ENCODE measurements at regions not wholly inside any gene's neighbourhood (a gene's known extent, or its start where the extent isn't known, plus 50 kb on each side); places are given as distances from the start of the nearest gene placed in this dataset.
"Not testable (repeated sequence)": the region's sequence is repeated elsewhere in the genome, so short reads cannot be mapped to it uniquely, and the experiment has no call there.

DNA sequence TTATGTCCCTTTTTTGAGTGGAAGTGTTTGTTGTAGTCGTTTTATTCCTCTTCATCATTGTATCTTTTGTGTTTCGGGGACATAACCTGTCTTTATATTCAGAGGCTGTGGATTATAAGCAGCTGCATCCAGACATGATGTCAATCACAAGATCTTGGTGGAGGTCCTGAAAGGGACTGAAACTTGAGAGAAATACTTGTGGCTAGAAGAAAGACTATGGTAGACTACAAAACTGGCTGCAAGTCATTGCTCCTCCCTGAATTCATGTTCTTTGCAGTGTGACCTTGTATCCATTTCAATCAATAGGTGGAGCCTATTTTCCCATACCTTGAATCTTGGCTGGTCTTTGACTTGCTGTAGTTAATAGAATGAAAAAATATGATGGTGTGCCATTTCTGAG lies 442.4 kb upstream of the PLXNA2 start:
- Mint-ChIP-seq H3K27ac (no peak overlapping the region), H3K36me3 (peaks cover 0 to 7% of the 10 kb centered on the region in 2 donors), H3K9me3 (peaks cover 0 to 8% of the 10 kb centered on the region in 2 donors)
- DNase-seq (ENCODE audit: low spot score in 2 of 2) = no peak
- no peak for ATAC-seq

DNA sequence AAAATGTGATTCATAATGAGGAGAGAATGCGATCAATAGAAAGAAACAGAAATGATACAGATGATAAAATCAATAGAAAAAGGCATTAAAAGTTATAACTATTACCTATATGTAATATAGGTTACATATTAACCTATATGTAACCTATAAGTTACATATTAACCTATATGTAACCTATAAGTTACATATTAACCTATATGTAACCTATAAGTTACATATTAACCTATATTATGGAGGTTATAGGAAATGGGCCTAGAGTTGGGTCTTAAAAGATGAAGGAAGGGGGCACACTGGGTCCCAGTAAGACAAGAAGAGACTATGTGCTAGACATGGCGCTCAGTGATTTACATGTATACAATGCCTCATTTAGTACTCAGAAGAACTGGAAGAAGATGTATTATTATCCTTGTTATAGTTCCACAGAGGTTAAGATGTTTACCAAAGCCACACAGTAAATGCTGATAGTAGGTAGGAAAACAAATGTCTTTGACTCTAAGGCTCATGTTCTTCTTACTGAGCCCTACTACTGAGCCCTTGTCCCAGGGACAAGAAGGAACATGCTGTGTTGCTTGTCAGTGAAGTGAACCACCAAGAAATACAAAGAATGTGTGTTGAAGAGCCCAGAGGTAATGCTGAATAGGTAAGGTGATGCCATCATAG lies 444.6 kb upstream of the PLXNA2 start:
- Mint-ChIP-seq H3K27ac (no peak overlapping the region), H3K9me3 (peaks cover 0 to 5% of the 10 kb centered on the region in 2 donors), H3K36me3 (peaks cover 0 to 7% of the 10 kb centered on the region in 2 donors)
- ATAC-seq (no peak), DNase-seq (ENCODE audit: low spot score in 2 of 2) (no peak)

GRCh38 chr1:208691012-208691411 lies 446.8 kb upstream of the PLXNA2 start:
- ATAC-seq (no peak), DNase-seq (ENCODE audit: low spot score in 2 of 2) (no peak)
- no peak overlapping the region for H3K27ac Mint-ChIP-seq
- no peaks in the 10 kb centered on the region for H3K36me3 Mint-ChIP-seq
- no peaks in the 10 kb centered on the region for H3K9me3 Mint-ChIP-seq

- Mint-ChIP-seq H3K9me3 (no peaks in the 10 kb centered on the region), H3K27ac (no peak overlapping the region), H3K36me3 (no peaks in the 10 kb centered on the region)
- no peak for DNase-seq (ENCODE audit: low spot score in 2 of 2)
- no peak for ATAC-seq
Observed at GRCh38 chr1:208709981-208710380, 465.8 kb upstream of the PLXNA2 start.

DNA sequence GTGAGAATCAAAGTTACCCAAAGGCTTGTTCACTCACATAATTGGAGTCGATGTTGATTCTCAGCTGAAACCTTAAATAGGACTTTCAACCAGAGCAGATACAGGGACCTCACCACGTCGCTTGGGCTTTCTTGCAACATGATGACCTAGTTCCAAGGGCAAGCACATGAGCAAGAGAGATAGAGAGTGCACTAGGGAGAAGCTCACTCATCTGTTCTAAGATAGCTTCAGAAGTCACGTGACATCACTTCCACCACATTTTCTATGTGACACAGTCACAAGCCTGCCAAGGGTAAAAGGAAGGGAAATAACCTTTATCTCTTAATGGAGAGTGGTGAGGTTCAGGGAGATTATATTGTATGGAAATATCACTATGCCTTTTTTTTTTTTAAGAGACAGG lies 470.1 kb upstream of the PLXNA2 start:
- ATAC-seq (no peak), DNase-seq (ENCODE audit: low spot score in 2 of 2) (no peak)
- peaks cover 0 to 5% of the 10 kb centered on the region in 2 donors for H3K36me3 Mint-ChIP-seq
- H3K27ac Mint-ChIP-seq = no peak overlapping the region
- H3K9me3 Mint-ChIP-seq = peaks cover 3% of the 10 kb centered on the region in 2 donors

- H3K27ac Mint-ChIP-seq = no peak overlapping the region
- no peak for DNase-seq (ENCODE audit: low spot score in 2 of 2)
- H3K9me3 Mint-ChIP-seq = peaks cover 7 to 18% of the 10 kb centered on the region in 2 donors
- peaks cover 7 to 12% of the 10 kb centered on the region in 2 donors for H3K36me3 Mint-ChIP-seq
- ATAC-seq = no peak
Observed at GRCh38 chr1:208717525-208717924, 473.3 kb upstream of the PLXNA2 start.

DNA sequence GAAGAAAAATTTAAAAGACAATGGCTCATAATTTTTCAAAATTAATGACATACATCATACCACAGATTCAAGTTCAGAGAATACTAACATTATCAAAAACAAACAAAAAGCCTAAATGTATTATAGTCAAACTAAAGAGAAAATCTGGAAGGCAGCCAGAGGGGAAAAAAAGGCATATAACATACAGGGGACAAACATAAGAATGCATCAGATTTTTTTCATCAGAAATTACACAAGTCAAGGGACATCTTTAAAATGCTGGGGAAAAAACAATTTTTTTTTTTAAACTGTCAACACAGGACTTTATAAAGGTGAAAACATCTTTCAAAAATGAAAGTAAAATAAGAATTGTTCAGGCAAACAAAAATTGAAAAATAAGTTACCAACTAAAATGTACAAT lies 478.4 kb upstream of the PLXNA2 start:
- no peak for DNase-seq (ENCODE audit: low spot score in 2 of 2)
- no peak for ATAC-seq
- H3K36me3 Mint-ChIP-seq = peaks cover 7 to 12% of the 10 kb centered on the region in 2 donors
- H3K27ac Mint-ChIP-seq = no peak overlapping the region
- peaks cover 7 to 20% of the 10 kb centered on the region in 2 donors for H3K9me3 Mint-ChIP-seq

- Mint-ChIP-seq H3K27ac (no peak overlapping the region), H3K9me3 (peaks cover 4 to 17% of the 10 kb centered on the region in 2 donors), H3K36me3 (peaks cover 7 to 9% of the 10 kb centered on the region in 2 donors)
- ATAC-seq = no peak
- no peak for DNase-seq (ENCODE audit: low spot score in 2 of 2)
Observed at GRCh38 chr1:208724079-208724478, 479.9 kb upstream of the PLXNA2 start.

- Mint-ChIP-seq H3K9me3 (no peaks in the 10 kb centered on the region), H3K27ac (no peak overlapping the region), H3K36me3 (no peaks in the 10 kb centered on the region)
- DNase-seq (ENCODE audit: low spot score in 2 of 2) (no peak), ATAC-seq (no peak)
Observed at GRCh38 chr1:208728815-208729214, 484.6 kb upstream of the PLXNA2 start.

DNA sequence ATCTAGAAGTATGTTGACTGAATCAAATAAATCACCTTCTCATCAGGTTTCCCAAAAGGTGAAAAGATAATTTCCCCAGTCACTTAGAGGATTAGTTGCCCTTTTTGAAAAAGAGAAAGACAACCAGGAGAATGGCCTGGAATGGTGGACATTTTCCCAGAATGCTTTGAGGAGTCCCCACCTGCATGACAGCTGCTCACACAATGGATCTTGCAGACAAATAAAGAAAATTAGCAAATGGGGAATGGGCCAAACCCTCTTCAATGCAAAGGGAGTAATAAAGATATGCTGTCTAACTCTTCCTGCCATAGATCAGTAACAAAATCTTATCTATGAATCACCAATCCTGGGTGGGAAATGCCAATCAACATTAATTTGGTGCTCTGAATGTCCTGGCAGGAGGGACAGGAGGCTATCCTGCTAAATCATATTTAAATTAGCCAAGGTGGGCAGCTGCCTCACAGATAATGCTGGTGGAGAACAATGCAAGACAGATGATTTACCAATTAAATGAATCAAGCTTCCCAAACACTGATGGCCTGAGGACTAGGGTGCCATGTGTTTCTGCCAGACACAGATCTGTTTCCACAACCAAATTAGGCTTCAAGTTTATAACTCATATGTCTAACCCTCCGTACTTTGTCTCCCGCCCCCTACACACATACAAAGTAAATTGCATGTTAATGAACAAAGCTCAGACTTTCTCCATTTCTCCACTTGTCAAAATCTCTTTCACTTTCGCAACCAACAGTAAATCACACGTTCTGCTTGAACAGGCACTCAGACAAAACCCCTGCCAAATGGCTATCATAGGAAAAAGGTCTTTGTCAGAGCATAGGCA lies 488.0 kb upstream of the PLXNA2 start:
- no peak for ATAC-seq
- no peak for DNase-seq (ENCODE audit: low spot score in 2 of 2)
- no peaks in the 10 kb centered on the region for H3K36me3 Mint-ChIP-seq
- no peaks in the 10 kb centered on the region for H3K9me3 Mint-ChIP-seq
- H3K27ac Mint-ChIP-seq = no peak overlapping the region

GRCh38 chr1:208737161-208737560 lies 493.0 kb upstream of the PLXNA2 start:
- H3K36me3 Mint-ChIP-seq = no peaks in the 10 kb centered on the region
- DNase-seq (ENCODE audit: low spot score in 2 of 2) (no peak), ATAC-seq (no peak)
- peaks cover 0 to 6% of the 10 kb centered on the region in 2 donors for H3K9me3 Mint-ChIP-seq
- no peak overlapping the region for H3K27ac Mint-ChIP-seq

GRCh38 chr1:208737922-208738321 lies 493.7 kb upstream of the PLXNA2 start:
- Mint-ChIP-seq H3K9me3 (peaks cover 0 to 6% of the 10 kb centered on the region in 2 donors), H3K27ac (no peak overlapping the region)
- no peak for DNase-seq (ENCODE audit: low spot score in 2 of 2)

DNA sequence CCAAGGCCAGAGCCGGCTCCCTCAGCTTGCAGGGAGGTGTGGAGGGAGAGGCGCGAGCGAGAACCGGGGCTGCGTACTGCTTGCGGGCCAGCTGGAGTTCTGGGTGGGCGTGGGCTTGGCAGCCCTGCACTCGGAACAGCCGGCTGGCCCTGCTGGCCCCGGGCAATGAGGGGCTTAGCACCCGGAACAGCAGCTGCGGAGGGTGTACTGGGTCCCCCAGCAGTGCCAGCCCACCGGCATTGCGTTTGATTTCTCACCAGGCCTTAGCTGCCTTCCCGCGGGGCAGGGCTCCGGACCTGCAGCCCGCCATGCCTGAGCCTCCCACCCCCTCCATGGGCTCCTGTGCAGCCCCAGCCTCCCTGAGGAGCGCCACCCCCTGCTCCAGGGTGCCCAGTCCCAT lies 495.5 kb upstream of the PLXNA2 start:
- H3K9me3 Mint-ChIP-seq; DNase-seq (ENCODE audit: low spot score in 2 of 2); ATAC-seq; H3K27ac Mint-ChIP-seq; H3K36me3 Mint-ChIP-seq: not testable (repeated sequence)

More at GRCh38 chr1:208737922-208738321, 493.7 kb upstream of the PLXNA2 start:
- no peak for ATAC-seq
- no peaks in the 10 kb centered on the region for H3K36me3 Mint-ChIP-seq

GRCh38 chr1:208741296-208741695 lies 497.1 kb upstream of the PLXNA2 start:
- no peak for DNase-seq (ENCODE audit: low spot score in 2 of 2)
- H3K36me3 Mint-ChIP-seq = no peaks in the 10 kb centered on the region
- no peak for ATAC-seq
- H3K27ac Mint-ChIP-seq = no peak overlapping the region
- peaks cover 0 to 10% of the 10 kb centered on the region in 2 donors for H3K9me3 Mint-ChIP-seq

DNA sequence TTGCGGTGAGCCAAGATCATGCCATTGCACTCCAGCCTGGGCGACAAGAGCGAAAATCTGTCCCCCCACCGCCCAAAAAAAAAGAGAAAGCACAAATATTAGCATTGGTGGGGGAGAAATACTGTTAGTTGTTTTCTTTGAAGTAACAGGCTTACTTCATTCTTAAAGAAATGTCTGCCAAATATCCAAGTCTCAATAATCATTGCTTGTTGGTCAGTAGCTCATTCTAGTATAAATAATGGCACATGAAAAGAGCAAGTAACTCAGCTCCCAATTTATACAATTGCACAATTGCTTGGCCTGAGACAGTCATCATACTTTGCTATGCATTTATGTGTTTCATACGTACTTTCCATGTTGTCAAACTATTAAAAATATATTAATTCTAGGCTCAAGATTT lies 499.2 kb upstream of the PLXNA2 start:
- Mint-ChIP-seq H3K27ac (no peak overlapping the region), H3K9me3 (peaks cover 0 to 15% of the 10 kb centered on the region in 2 donors), H3K36me3 (peaks cover 0 to 6% of the 10 kb centered on the region in 2 donors)
- ATAC-seq = no peak
- DNase-seq (ENCODE audit: low spot score in 2 of 2) = no peak

GRCh38 chr1:208747979-208748378 lies 503.8 kb upstream of the PLXNA2 start:
- no peak overlapping the region for H3K27ac Mint-ChIP-seq
- peaks cover 0 to 11% of the 10 kb centered on the region in 2 donors for H3K9me3 Mint-ChIP-seq
- ATAC-seq = no peak

DNA sequence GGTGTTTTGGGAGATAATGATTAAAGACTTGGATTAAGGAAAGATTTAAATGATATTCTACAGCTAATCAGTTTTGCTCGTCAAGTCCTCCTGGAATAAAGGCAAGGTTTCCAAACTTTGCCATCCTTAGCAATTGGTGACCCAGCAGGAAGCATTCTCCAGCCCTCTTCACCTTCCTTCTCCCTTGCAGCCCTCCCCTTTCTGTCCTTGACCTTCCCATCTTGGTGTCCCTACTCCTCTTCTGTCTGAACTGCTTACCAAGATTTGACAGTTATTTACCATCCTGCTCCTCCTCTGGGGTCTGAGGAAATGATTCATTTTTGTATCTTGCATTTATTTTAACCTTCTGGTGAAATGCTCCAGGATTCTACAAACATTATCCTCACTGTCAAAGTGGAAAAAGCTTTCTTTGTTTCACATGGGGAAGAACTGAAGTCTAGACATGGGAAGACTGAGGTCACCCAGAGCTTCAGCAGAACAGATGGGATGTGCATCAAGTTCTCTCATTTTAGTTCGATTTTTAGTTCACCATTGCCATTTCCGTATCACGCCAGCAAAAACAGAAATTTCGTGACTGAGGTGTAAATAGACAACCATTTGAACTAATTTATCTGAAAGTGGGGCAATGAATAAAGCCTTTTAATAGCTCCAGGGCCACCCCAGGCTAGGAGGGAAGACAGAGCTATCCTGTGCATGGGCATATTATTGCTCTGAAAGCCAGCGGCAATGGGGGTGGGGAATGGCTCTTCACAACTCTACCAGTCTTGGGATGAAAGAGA lies 504.4 kb upstream of the PLXNA2 start:
- Mint-ChIP-seq H3K27ac (no peak overlapping the region), H3K36me3 (peaks cover 0 to 6% of the 10 kb centered on the region in 2 donors), H3K9me3 (peaks cover 0 to 11% of the 10 kb centered on the region in 2 donors)
- ATAC-seq = no peak
- no peak for DNase-seq (ENCODE audit: low spot score in 2 of 2)

More at GRCh38 chr1:208747979-208748378, 503.8 kb upstream of the PLXNA2 start:
- no peak for DNase-seq (ENCODE audit: low spot score in 2 of 2)
- peaks cover 0 to 6% of the 10 kb centered on the region in 2 donors for H3K36me3 Mint-ChIP-seq

Data from activated naive CD4-positive, alpha-beta T cell treated with anti-CD3 and anti-CD28 coated beads, Interleukin-2, amount 50 U/mL, for 72 hours (primary cell).